H1 (cell line): ENCODE measurements at regions not wholly inside any gene's neighbourhood (a gene's known extent, or its start where the extent isn't known, plus 50 kb on each side); places are given as distances from the start of the nearest gene placed in this dataset.

Experiments used
- CBX8 ChIP-seq: fragments of 300-800, 300-1000 bp; sonication (generic); IDR thresholded peaks from 2 replicates; pipeline ENCODE4 v1.7.1; 2016; ENCODE audit warnings: low read depth, low read length, borderline replicate concordance
- CEBPB ChIP-seq: IDR thresholded peaks from 2 replicates; pipeline ENCODE4 v1.6.1; 2012; ENCODE audit warnings: low read depth, low read length
- CHD7 ChIP-seq: fragments of 300-600 bp; sonication (generic); IDR thresholded peaks from 2 replicates; pipeline ENCODE4 v1.7.1; 2012; ENCODE audit warnings: low read length, moderate library complexity, mild to moderate bottlenecking, inconsistent platforms; ENCODE audit not compliant: insufficient replicate concordance
- FOSL1 ChIP-seq: IDR thresholded peaks from 2 replicates; pipeline ENCODE4 v1.6.1; 2011; ENCODE audit warnings: mild to moderate bottlenecking, low read depth, low read length, moderate library complexity; ENCODE audit not compliant: insufficient read depth
- GTF2F1 ChIP-seq: IDR thresholded peaks from 2 replicates; pipeline ENCODE4 v1.6.1; 2012; ENCODE audit warnings: low read depth, low read length, improper control_type of control experiment, borderline replicate concordance
- HDAC2 ChIP-seq, 2 experiments: fragments of 300-600 bp in 1 of 2; sonication (generic) in 1 of 2; IDR thresholded peaks; 2 replicates each; pipeline ENCODE4 v1.6.1; 2011 to 2012; ENCODE audit warnings: low read depth in 2 of 2, low read length in 2 of 2, mild to moderate bottlenecking in 2 of 2, moderate library complexity in 2 of 2, borderline replicate concordance in 1 of 2, inconsistent platforms in 1 of 2
- HDAC6 ChIP-seq: IDR thresholded peaks from one replicate; pipeline ENCODE4 v1.7.1; 2012; ENCODE audit warnings: low read depth, mild to moderate bottlenecking, inconsistent platforms, low read length, moderate library complexity
- KDM5A ChIP-seq: fragments of 200-600 bp; IDR thresholded peaks from 2 replicates; pipeline ENCODE4 v1.7.1; 2012; ENCODE audit warnings: mild to moderate bottlenecking, low read length, inconsistent platforms, mixed read lengths
- MAX ChIP-seq: IDR thresholded peaks from 2 replicates; pipeline ENCODE4 v1.6.1; 2012; ENCODE audit warnings: inconsistent platforms
- SP1 ChIP-seq: IDR thresholded peaks from 2 replicates; pipeline ENCODE4 v1.6.1; 2011; ENCODE audit warnings: low read depth, low read length

- TF ChIP-seq CHD7 (no peak), GTF2F1 (no peak), CEBPB (no peak), KDM5A (no peak), CBX8 (no peak), HDAC6 (no peak), HDAC2 (IDR thresholded peaks at IDR 0.05; ENCODE audit: borderline replicate concordance in 1 of 2, low read depth in 2 of 2, low read length in 2 of 2) (no peak), SP1 (no peak), FOSL1 (no peak), MAX (no peak)
Observed at GRCh38 chr14:87754520-87755223, 238.3 kb downstream of the GALC start (continued).
